DND-41 (cell line): ENCODE measurements at regions not wholly inside any gene's neighbourhood (a gene's known extent, or its start where the extent isn't known, plus 50 kb on each side); places are given as distances from the start of the nearest gene placed in this dataset.

Experiments used
- ATAC-seq: fragments of 200-7000 bp; cut with Tn5 transposase; 3 replicates; pipeline ENCODE4 v1.9.1; 2021; ENCODE audit warnings: low read depth; ENCODE audit not compliant: insufficient read depth
- DNase-seq: peaks from one replicate; pipeline ENCODE4 v3.0.0-alpha.2; 2020
- H2AFZ ChIP-seq: 2 replicates; pipeline ENCODE4 v1.6.0; 2012; ENCODE audit warnings: low read depth, low read length
- H3K27ac ChIP-seq: 2 replicates; pipeline ENCODE4 v1.5.1; 2012; ENCODE audit warnings: low read length, inconsistent platforms
- H3K27me3 ChIP-seq: fragments of 200-600 bp; sonication (generic); 2 replicates; pipeline ENCODE4 v1.6.0; 2012; ENCODE audit warnings: low read length, mild to moderate bottlenecking, inconsistent platforms; ENCODE audit not compliant: insufficient read depth, poor library complexity
- H3K36me3 ChIP-seq: 2 replicates; pipeline ENCODE4 v1.5.1; 2012; ENCODE audit warnings: low read length, inconsistent platforms; ENCODE audit not compliant: insufficient read depth
- H3K4me1 ChIP-seq: 2 replicates; pipeline ENCODE4 v1.5.1; 2012; ENCODE audit warnings: mild to moderate bottlenecking, low read length; ENCODE audit not compliant: insufficient read depth
- H3K4me2 ChIP-seq: 2 replicates; pipeline ENCODE4 v1.6.0; 2012; ENCODE audit warnings: mild to moderate bottlenecking, moderate library complexity, low read length, inconsistent platforms; ENCODE audit not compliant: insufficient read depth
- H3K4me3 ChIP-seq, 2 experiments: fragments of 200-600 bp in 1 of 2; shearing (Covaris generic) in 1 of 2; 2 replicates each; pipeline ENCODE4 v1.5.1; 2012 to 2016; ENCODE audit warnings: inconsistent platforms in 2 of 2, low read length in 2 of 2, mild to moderate bottlenecking in 2 of 2, low read depth in 1 of 2, moderate library complexity in 1 of 2
- H3K79me2 ChIP-seq: 2 replicates; pipeline ENCODE4 v1.6.0; 2012; ENCODE audit warnings: low read length, inconsistent platforms; ENCODE audit not compliant: insufficient read depth
- H3K9ac ChIP-seq: 2 replicates; pipeline ENCODE4 v1.6.0; 2012; ENCODE audit warnings: low read depth, mild to moderate bottlenecking, inconsistent platforms, low read length, moderate library complexity
- H3K9me3 ChIP-seq: 2 replicates; pipeline ENCODE4 v1.5.1; 2012; ENCODE audit warnings: low read length, moderate library complexity, mild to moderate bottlenecking, inconsistent platforms; ENCODE audit not compliant: insufficient read depth, severe bottlenecking
- H4K20me1 ChIP-seq: 2 replicates; pipeline ENCODE4 v1.6.0; 2012; ENCODE audit warnings: low read length; ENCODE audit not compliant: insufficient read depth
- CTCF ChIP-seq: IDR thresholded peaks from 2 replicates; pipeline ENCODE4 v1.5.1; 2012; ENCODE audit warnings: borderline replicate concordance, low read length, moderate library complexity, mild to moderate bottlenecking; ENCODE audit not compliant: poor library complexity, severe bottlenecking; ENCODE audit errors: extremely low read depth
- EZH2 ChIP-seq: IDR thresholded peaks from 3 replicates; pipeline ENCODE4 v1.6.1; 2012; ENCODE audit warnings: borderline replicate concordance, low read depth, mild to moderate bottlenecking, moderate library complexity, low read length, inconsistent platforms; ENCODE audit not compliant: severe bottlenecking

GRCh38 chr5:171598641-171599152 lies 179.2 kb downstream of the FGF18 start:
- Histone ChIP-seq H3K4me1 (no peaks in the 10 kb centered on the region), H3K4me2 (no peak overlapping the region), H2AFZ (no peak overlapping the region), H3K79me2 (no peaks in the 10 kb centered on the region), H3K9ac (no peak overlapping the region), H4K20me1 (no peaks in the 10 kb centered on the region), H3K4me3 (no peak overlapping the region), H3K27me3 (peaks cover 5% of the 10 kb centered on the region), H3K9me3 (no peaks in the 10 kb centered on the region), H3K27ac (no peak overlapping the region), H3K36me3 (no peaks in the 10 kb centered on the region)
- DNase-seq (no peak), ATAC-seq (no peak)
- TF ChIP-seq EZH2 (no peak), CTCF (no peak)

- Histone ChIP-seq H3K27ac (no peak overlapping the region), H3K9me3 (no peaks in the 10 kb centered on the region), H3K27me3 (peaks cover 5% of the 10 kb centered on the region), H2AFZ (no peak overlapping the region), H3K4me2 (no peak overlapping the region), H4K20me1 (no peaks in the 10 kb centered on the region), H3K36me3 (no peaks in the 10 kb centered on the region), H3K79me2 (no peaks in the 10 kb centered on the region), H3K4me1 (no peaks in the 10 kb centered on the region), H3K9ac (no peak overlapping the region), H3K4me3 (no peak overlapping the region)
- TF ChIP-seq EZH2 (no peak), CTCF (no peak)
- DNase-seq (no peak), ATAC-seq (no peak)
Measured at GRCh38 chr5:171599411-171599810, 180.0 kb downstream of the FGF18 start.

- no peak overlapping the region for H3K4me2 ChIP-seq
- no peak overlapping the region for H3K9ac ChIP-seq
- ATAC-seq (no peak), DNase-seq (no peak)
- no peak overlapping the region for H2AFZ ChIP-seq
- TF ChIP-seq CTCF (no peak), EZH2 (no peak)
- peaks cover 5% of the 10 kb centered on the region for H3K27me3 ChIP-seq
- H3K4me3 ChIP-seq, result no peak overlapping the region
- H3K36me3 ChIP-seq, result no peaks in the 10 kb centered on the region
- no peaks in the 10 kb centered on the region for H3K79me2 ChIP-seq
- no peak overlapping the region for H3K27ac ChIP-seq
- no peaks in the 10 kb centered on the region for H4K20me1 ChIP-seq
- no peaks in the 10 kb centered on the region for H3K9me3 ChIP-seq
- H3K4me1 ChIP-seq, result no peaks in the 10 kb centered on the region
Measured at GRCh38 chr5:171599957-171600612, 180.6 kb downstream of the FGF18 start.
